ENCODE measurements at regions not wholly inside any gene's neighbourhood (a gene's known extent, or its start where the extent isn't known, plus 50 kb on each side); places are given as distances from the start of the nearest gene placed in this dataset.

GRCh38 chr12:43278541-43278832 lies 273.5 kb downstream of the ADAMTS20 start:
- no peak overlapping the region for H3K27ac Mint-ChIP-seq
- H3K36me3 Mint-ChIP-seq (ENCODE audit: low read depth) = no peaks in the 10 kb centered on the region
- H3K27me3 Mint-ChIP-seq = no peaks in the 10 kb centered on the region
- ATAC-seq (replicated peaks) = no peak
- no peaks in the 10 kb centered on the region for H3K9me3 Mint-ChIP-seq
- no peaks in the 10 kb centered on the region for H3K4me1 Mint-ChIP-seq
- no peak overlapping the region for H3K4me3 Mint-ChIP-seq

- no peaks in the 10 kb centered on the region for H3K36me3 Mint-ChIP-seq (ENCODE audit: low read depth)
- no peaks in the 10 kb centered on the region for H3K4me1 Mint-ChIP-seq
- ATAC-seq (replicated peaks) = no peak
- H3K4me3 Mint-ChIP-seq = no peak overlapping the region
- no peaks in the 10 kb centered on the region for H3K9me3 Mint-ChIP-seq
- H3K27ac Mint-ChIP-seq = no peak overlapping the region
- H3K27me3 Mint-ChIP-seq = no peaks in the 10 kb centered on the region
Observed at GRCh38 chr12:43277651-43278540, 274.1 kb downstream of the ADAMTS20 start.

GRCh38 chr12:43273467-43273866 lies 278.5 kb downstream of the ADAMTS20 start:
- ATAC-seq (replicated peaks) = no peak
- no peaks in the 10 kb centered on the region for H3K27me3 Mint-ChIP-seq
- H3K27ac Mint-ChIP-seq = no peak overlapping the region
- H3K36me3 Mint-ChIP-seq (ENCODE audit: low read depth) = no peaks in the 10 kb centered on the region
- H3K4me3 Mint-ChIP-seq = no peak overlapping the region
- no peaks in the 10 kb centered on the region for H3K9me3 Mint-ChIP-seq
- H3K4me1 Mint-ChIP-seq = no peaks in the 10 kb centered on the region

- H3K36me3 Mint-ChIP-seq (ENCODE audit: low read depth) = no peaks in the 10 kb centered on the region
- H3K9me3 Mint-ChIP-seq = no peaks in the 10 kb centered on the region
- H3K27me3 Mint-ChIP-seq = no peaks in the 10 kb centered on the region
- no peak overlapping the region for H3K27ac Mint-ChIP-seq
- no peaks in the 10 kb centered on the region for H3K4me1 Mint-ChIP-seq
- H3K4me3 Mint-ChIP-seq = no peak overlapping the region
- ATAC-seq (replicated peaks) = no peak
Observed at GRCh38 chr12:43271659-43272058, 280.3 kb downstream of the ADAMTS20 start.

GRCh38 chr12:43267818-43268217 lies 284.2 kb downstream of the ADAMTS20 start:
- Mint-ChIP-seq H3K4me3 (no peak overlapping the region), H3K9me3 (no peaks in the 10 kb centered on the region), H3K27ac (no peak overlapping the region), H3K4me1 (no peaks in the 10 kb centered on the region), H3K27me3 (no peaks in the 10 kb centered on the region), H3K36me3 (ENCODE audit: low read depth) (no peaks in the 10 kb centered on the region)
- no peak for ATAC-seq (replicated peaks)

- no peak overlapping the region for H3K27ac Mint-ChIP-seq
- H3K36me3 Mint-ChIP-seq (ENCODE audit: low read depth) = no peaks in the 10 kb centered on the region
- H3K9me3 Mint-ChIP-seq = peaks cover 5% of the 10 kb centered on the region
- no peaks in the 10 kb centered on the region for H3K27me3 Mint-ChIP-seq
- H3K4me3 Mint-ChIP-seq = no peak overlapping the region
- no peak for ATAC-seq (replicated peaks)
- no peaks in the 10 kb centered on the region for H3K4me1 Mint-ChIP-seq
Observed at GRCh38 chr12:43261701-43262100, 290.3 kb downstream of the ADAMTS20 start.

GRCh38 chr12:43255522-43256111 lies 296.4 kb downstream of the ADAMTS20 start:
- H3K4me3 Mint-ChIP-seq = no peak overlapping the region
- H3K4me1 Mint-ChIP-seq = no peaks in the 10 kb centered on the region
- H3K36me3 Mint-ChIP-seq (ENCODE audit: low read depth) = no peaks in the 10 kb centered on the region
- no peak for ATAC-seq (replicated peaks)
- no peak overlapping the region for H3K27ac Mint-ChIP-seq
- H3K9me3 Mint-ChIP-seq = peaks cover 5% of the 10 kb centered on the region
- no peaks in the 10 kb centered on the region for H3K27me3 Mint-ChIP-seq

GRCh38 chr12:43252585-43252984 lies 299.4 kb downstream of the ADAMTS20 start:
- ATAC-seq (replicated peaks) = no peak
- no peak overlapping the region for H3K4me3 Mint-ChIP-seq
- H3K36me3 Mint-ChIP-seq (ENCODE audit: low read depth) = no peaks in the 10 kb centered on the region
- H3K27ac Mint-ChIP-seq = no peak overlapping the region
- H3K4me1 Mint-ChIP-seq = no peaks in the 10 kb centered on the region
- H3K27me3 Mint-ChIP-seq = no peaks in the 10 kb centered on the region
- no peaks in the 10 kb centered on the region for H3K9me3 Mint-ChIP-seq

GRCh38 chr12:43245947-43246346 lies 306.1 kb downstream of the ADAMTS20 start:
- Mint-ChIP-seq H3K4me1 (no peaks in the 10 kb centered on the region), H3K9me3 (no peaks in the 10 kb centered on the region), H3K36me3 (ENCODE audit: low read depth) (no peaks in the 10 kb centered on the region), H3K27ac (no peak overlapping the region), H3K4me3 (no peak overlapping the region), H3K27me3 (peaks cover 3% of the 10 kb centered on the region)
- no peak for ATAC-seq (replicated peaks)

- Mint-ChIP-seq H3K4me3 (no peak overlapping the region), H3K27ac (no peak overlapping the region), H3K27me3 (peaks cover 3% of the 10 kb centered on the region), H3K4me1 (no peaks in the 10 kb centered on the region), H3K9me3 (peaks cover 3% of the 10 kb centered on the region), H3K36me3 (ENCODE audit: low read depth) (no peaks in the 10 kb centered on the region)
- ATAC-seq (replicated peaks) = no peak
Observed at GRCh38 chr12:43241986-43242385, 310.0 kb downstream of the ADAMTS20 start.

- peaks cover 5% of the 10 kb centered on the region for H3K9me3 Mint-ChIP-seq
- no peaks in the 10 kb centered on the region for H3K4me1 Mint-ChIP-seq
- no peak overlapping the region for H3K4me3 Mint-ChIP-seq
- H3K36me3 Mint-ChIP-seq (ENCODE audit: low read depth) = no peaks in the 10 kb centered on the region
- no peak for ATAC-seq (replicated peaks)
- no peaks in the 10 kb centered on the region for H3K27me3 Mint-ChIP-seq
- H3K27ac Mint-ChIP-seq = no peak overlapping the region
Observed at GRCh38 chr12:43238281-43238680, 313.7 kb downstream of the ADAMTS20 start.

- no peak for ATAC-seq (replicated peaks)
- H3K9me3 Mint-ChIP-seq = peaks cover 5% of the 10 kb centered on the region
- no peak overlapping the region for H3K4me3 Mint-ChIP-seq
- H3K36me3 Mint-ChIP-seq (ENCODE audit: low read depth) = no peaks in the 10 kb centered on the region
- H3K27ac Mint-ChIP-seq = no peak overlapping the region
- no peaks in the 10 kb centered on the region for H3K27me3 Mint-ChIP-seq
- no peaks in the 10 kb centered on the region for H3K4me1 Mint-ChIP-seq
Observed at GRCh38 chr12:43237238-43237879, 314.6 kb downstream of the ADAMTS20 start.

GRCh38 chr12:43235721-43236120 lies 316.3 kb downstream of the ADAMTS20 start:
- ATAC-seq (replicated peaks) = no peak
- Mint-ChIP-seq H3K4me3 (no peak overlapping the region), H3K9me3 (peaks cover 5% of the 10 kb centered on the region), H3K4me1 (no peaks in the 10 kb centered on the region), H3K27me3 (no peaks in the 10 kb centered on the region), H3K27ac (no peak overlapping the region), H3K36me3 (ENCODE audit: low read depth) (no peaks in the 10 kb centered on the region)

- ATAC-seq (replicated peaks) = no peak
- Mint-ChIP-seq H3K9me3 (peaks cover 5% of the 10 kb centered on the region), H3K27me3 (no peaks in the 10 kb centered on the region), H3K4me1 (no peaks in the 10 kb centered on the region), H3K27ac (no peak overlapping the region), H3K36me3 (ENCODE audit: low read depth) (no peaks in the 10 kb centered on the region), H3K4me3 (no peak overlapping the region)
Observed at GRCh38 chr12:43233861-43234260, 318.1 kb downstream of the ADAMTS20 start.

- no peaks in the 10 kb centered on the region for H3K27me3 Mint-ChIP-seq
- no peak overlapping the region for H3K4me3 Mint-ChIP-seq
- no peak overlapping the region for H3K27ac Mint-ChIP-seq
- no peak for ATAC-seq (replicated peaks)
- H3K4me1 Mint-ChIP-seq = no peaks in the 10 kb centered on the region
- peaks cover 6% of the 10 kb centered on the region for H3K9me3 Mint-ChIP-seq
- no peaks in the 10 kb centered on the region for H3K36me3 Mint-ChIP-seq (ENCODE audit: low read depth)
Observed at GRCh38 chr12:43226151-43226550, 325.9 kb downstream of the ADAMTS20 start.

Measured in activated T-helper 17 cell treated with anti-CD3 and anti-CD28 coated beads, Interleukin-2, amount 50 U/mL, for 72 hours (primary cell).